ENCODE measurements at regions not wholly inside any gene's neighbourhood (a gene's known extent, or its start where the extent isn't known, plus 50 kb on each side); places are given as distances from the start of the nearest gene placed in this dataset.

- TF ChIP-seq, protein P1, sequence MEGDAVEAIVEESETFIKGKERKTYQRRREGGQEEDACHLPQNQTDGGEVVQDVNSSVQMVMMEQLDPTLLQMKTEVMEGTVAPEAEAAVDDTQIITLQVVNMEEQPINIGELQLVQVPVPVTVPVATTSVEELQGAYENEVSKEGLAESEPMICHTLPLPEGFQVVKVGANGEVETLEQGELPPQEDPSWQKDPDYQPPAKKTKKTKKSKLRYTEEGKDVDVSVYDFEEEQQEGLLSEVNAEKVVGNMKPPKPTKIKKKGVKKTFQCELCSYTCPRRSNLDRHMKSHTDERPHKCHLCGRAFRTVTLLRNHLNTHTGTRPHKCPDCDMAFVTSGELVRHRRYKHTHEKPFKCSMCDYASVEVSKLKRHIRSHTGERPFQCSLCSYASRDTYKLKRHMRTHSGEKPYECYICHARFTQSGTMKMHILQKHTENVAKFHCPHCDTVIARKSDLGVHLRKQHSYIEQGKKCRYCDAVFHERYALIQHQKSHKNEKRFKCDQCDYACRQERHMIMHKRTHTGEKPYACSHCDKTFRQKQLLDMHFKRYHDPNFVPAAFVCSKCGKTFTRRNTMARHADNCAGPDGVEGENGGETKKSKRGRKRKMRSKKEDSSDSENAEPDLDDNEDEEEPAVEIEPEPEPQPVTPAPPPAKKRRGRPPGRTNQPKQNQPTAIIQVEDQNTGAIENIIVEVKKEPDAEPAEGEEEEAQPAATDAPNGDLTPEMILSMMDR (IDR thresholded peaks at IDR 0.05): no peak
- no peak for TF ChIP-seq POLR2A (IDR thresholded peaks at IDR 0.05)
These were observed 54.8 kb upstream of the GEMIN8 start for GRCh38 chrX:14084466-14084865.
